ENCODE measurements at regions not wholly inside any gene's neighbourhood (a gene's known extent, or its start where the extent isn't known, plus 50 kb on each side); places are given as distances from the start of the nearest gene placed in this dataset.

- no TSS peak for BruUV-seq (replicated peaks)
- FAIRE-seq: no peak
- Histone ChIP-seq H3K27ac (ENCODE audit: insufficient read depth, low read depth, low read length) (no peak overlapping the region), H3K9me1 (replicated peaks; ENCODE audit: control insufficient read depth, extremely low read depth, insufficient read depth, low read length) (no peaks in the 10 kb centered on the region), H2AFZ (ENCODE audit: low read depth, low read length) (no peak overlapping the region), H3K9me3 (replicated peaks; ENCODE audit: control insufficient read depth, insufficient read depth, low read length) (no peaks in the 10 kb centered on the region), H3K4me1 (ENCODE audit: control insufficient read depth, extremely low read depth, insufficient read depth, low read length) (peaks cover 13% of the 10 kb centered on the region), H4K20me1 (replicated peaks; ENCODE audit: control insufficient read depth, extremely low read depth, insufficient read depth, low read length) (no peaks in the 10 kb centered on the region), H3K36me3 (ENCODE audit: control insufficient read depth in 2 of 2, extremely low read depth in 1 of 2, insufficient read depth in 2 of 2, low read length in 2 of 2) (no peaks in the 10 kb centered on the region), H3K9ac (replicated peaks; ENCODE audit: extremely low read depth, insufficient read depth, low read length) (no peak overlapping the region), H3K79me2 (ENCODE audit: control insufficient read depth, insufficient read depth, low read length) (no peaks in the 10 kb centered on the region), H3K4me2 (ENCODE audit: insufficient read depth, low read length) (no peak overlapping the region), H3K27me3 (ENCODE audit: control insufficient read depth in 2 of 2, insufficient read depth in 2 of 2, low read length in 2 of 2) (peaks cover 0 to 6% of the 10 kb centered on the region in 2 experiments), H3K4me3 (replicated peaks in 1 of 3; ENCODE audit: insufficient read depth in 1 of 3, low read depth in 1 of 3, low read length in 3 of 3) (no peak overlapping the region)
- CTCF ChIA-PET: no interaction called here
- dilution Hi-C loops (cut with MboI; ENCODE audit: extremely low pct_ligation_motif_present, low sequenced_read_pairs) (no loop called here), intact Hi-C loops (cut with micrococcal nuclease) (no loop called here)
- TF ChIP-seq EZH2 (IDR thresholded peaks at IDR 0.05; ENCODE audit: borderline replicate concordance, low read depth, low read length, severe bottlenecking) (no peak), MAX (IDR thresholded peaks at IDR 0.05; ENCODE audit: insufficient read depth, insufficient read length) (no peak), JUN (IDR thresholded peaks at IDR 0.05; ENCODE audit: borderline replicate concordance, insufficient read depth, insufficient read length, low read depth) (no peak), POLR2A (IDR thresholded peaks at IDR 0.05; ENCODE audit: low read depth, low read length) (no peak), FOS (IDR thresholded peaks at IDR 0.05; ENCODE audit: borderline replicate concordance, insufficient read depth, low read length) (no peak), GATA2 (IDR thresholded peaks at IDR 0.05; ENCODE audit: insufficient read depth, insufficient read length, low read depth, low read length) (no peak), POLR2AphosphoS5 (IDR thresholded peaks at IDR 0.05; ENCODE audit: insufficient read depth, low read depth, low read length) (no peak), MYC (IDR thresholded peaks at IDR 0.05; ENCODE audit: low read depth, low read length) (no peak), CTCF (IDR thresholded peaks at IDR 0.05; ENCODE audit: extremely low read depth in 1 of 2, insufficient read depth in 1 of 2, low read depth in 1 of 2, low read length in 2 of 2) (no peak)
- POLR2A ChIA-PET: no interaction called here
- DNase-seq (ENCODE audit: low read depth, low spot score): no peak
Measured at GRCh38 chr3:22920006-22920405, 283.1 kb upstream of the UBE2E2 start.

Measured in endothelial cell of umbilical vein (primary cell).